GM18511 (cell line): ENCODE measurements at regions not wholly inside any gene's neighbourhood (a gene's known extent, or its start where the extent isn't known, plus 50 kb on each side); places are given as distances from the start of the nearest gene placed in this dataset.

Experiments used
- ATAC-seq: cut with Tn5 transposase; IDR thresholded peaks from one replicate; pipeline ENCODE4 v1.9.1; 2021; ENCODE audit warnings: mild to moderate bottlenecking, moderate library complexity; ENCODE audit not compliant: unreplicated experiment

DNA sequence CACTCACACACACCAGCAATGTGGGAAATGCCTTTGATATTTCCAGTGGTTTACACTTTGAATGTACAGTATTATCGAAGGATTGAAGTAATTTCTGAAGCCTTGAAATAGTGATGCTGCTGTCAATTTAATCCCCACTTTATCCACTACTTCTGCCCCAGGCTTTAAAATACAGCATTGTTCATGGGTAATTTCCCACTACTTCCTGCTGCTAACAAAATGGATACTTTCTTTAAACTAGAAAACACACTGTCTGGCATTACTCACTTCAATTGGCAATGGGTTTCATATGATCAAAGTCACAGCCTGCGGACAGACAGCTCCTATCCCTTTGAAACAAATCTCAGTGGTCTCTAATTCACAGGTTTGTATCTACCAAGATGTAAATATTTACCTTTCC, 292.2 kb downstream of the CDH11 start:
- ATAC-seq: no peak

DNA sequence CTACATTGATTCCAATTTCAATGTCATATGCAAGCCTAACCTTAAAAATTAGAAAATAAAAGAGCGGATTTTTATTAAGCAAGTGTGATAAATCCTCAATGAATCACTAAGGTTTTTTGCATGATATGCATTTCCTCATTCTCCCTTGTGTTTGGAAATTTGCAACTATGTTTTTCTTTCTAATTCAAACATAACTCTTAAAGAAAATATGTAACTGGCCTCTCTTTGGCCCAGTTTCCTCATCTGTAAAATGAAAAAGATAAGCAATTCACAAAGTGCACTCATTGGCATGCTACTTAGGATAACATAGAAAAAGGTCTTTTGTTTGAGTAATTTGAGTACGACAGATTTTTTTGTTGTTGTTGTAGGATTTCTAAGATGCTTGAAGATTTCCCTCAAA, 295.5 kb downstream of the CDH11 start:
- ATAC-seq: no peak

DNA sequence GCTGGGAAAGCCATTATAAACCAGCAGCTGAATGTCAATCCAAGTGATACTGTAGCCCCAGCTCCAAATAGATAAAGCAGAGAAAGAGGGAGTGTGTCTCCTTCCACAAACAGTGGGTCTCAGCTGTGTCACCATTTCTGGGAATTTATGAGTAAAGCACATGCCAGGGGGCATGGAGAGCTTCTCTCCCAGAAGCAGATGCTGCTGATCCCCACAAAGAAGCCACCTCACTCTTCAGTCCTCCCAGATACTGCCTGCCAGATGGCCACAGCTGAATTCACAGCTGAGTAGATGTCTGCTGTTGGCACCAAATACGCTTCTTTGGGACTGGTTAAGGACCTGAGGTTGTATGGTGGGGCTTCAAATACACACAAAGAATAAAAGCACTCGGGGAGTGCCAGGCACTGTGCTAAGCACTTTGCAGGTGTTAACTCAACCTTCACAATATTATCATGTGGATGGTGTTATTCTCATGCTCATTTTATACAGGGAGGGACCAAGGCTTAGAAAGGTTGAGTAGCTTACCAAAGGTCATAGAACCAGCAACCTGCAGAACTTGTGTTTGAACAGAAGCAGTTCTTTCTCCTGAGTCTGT, 298.3 kb downstream of the CDH11 start:
- no peak for ATAC-seq

DNA sequence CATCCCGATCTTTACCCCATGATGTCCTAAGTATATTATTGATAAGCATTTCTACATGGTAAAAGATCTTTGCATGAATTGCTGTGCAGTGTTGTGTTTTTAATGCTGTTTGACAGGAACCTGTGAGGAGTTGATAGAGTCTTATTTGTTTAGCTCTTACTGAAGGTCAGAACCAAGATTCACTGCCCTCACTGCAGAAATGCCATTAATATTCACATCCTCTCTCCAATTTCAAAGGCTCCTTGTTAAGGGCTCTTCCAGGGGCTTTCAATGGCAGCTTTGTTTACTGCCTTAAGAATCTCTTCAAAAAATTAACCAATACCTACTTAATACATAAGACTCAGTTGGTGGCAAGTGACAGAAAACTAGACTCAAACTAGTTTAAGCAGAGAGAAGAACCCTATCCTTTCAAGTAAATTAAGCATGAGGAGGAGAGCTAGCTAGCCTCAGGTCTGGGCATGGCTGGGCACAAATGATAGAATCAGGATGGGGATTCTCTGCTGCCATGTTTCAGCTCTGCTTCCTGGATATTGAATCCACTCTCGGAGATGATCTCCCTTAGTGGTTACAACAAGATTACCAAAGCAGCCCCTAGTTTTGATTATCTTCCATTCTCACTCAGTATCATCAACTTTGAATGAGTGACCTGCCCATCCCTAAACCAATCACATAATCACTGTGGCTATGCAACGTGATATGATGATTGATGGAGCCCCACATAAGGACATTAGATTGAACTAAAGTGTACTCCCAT, 311.8 kb downstream of the CDH11 start:
- no peak for ATAC-seq

DNA sequence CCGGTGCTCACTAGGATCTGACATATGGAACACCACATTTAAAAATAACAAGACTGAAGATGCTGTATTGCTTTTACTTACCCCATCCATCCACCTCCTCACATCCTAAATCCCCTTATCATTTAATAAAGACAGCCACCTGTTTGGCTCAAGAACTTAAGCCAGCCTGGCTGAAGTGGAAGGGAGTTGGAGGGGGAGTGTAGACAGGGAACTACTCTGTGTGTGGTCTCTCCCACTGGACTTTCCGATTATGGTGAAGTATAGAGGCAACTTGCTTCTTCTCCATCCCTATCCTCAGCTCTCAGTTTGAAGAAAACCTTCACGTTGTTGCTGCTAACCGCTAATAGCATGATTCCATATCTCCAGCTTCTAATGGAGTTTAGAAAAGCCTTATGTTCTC, 313.4 kb downstream of the CDH11 start:
- no peak for ATAC-seq

DNA sequence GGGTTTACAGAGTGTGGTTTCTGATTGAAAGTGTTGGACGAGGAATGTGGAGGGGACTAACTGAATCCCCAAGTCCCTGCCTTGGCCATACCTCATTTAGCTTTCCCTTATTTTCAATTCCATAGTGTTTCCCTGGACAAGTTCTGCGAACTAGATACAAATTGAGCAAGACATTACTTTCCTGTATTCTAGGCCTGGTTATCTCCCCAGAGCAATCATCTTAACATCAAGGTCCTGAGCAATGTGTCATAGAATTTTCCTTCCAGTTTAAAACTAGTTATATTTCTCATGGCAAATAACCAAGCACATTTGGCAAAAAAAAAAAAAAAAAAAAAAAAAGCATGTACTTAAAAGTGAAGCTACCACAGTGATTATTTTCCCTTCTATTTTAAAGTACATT, 330.1 kb downstream of the CDH11 start:
- no peak for ATAC-seq

DNA sequence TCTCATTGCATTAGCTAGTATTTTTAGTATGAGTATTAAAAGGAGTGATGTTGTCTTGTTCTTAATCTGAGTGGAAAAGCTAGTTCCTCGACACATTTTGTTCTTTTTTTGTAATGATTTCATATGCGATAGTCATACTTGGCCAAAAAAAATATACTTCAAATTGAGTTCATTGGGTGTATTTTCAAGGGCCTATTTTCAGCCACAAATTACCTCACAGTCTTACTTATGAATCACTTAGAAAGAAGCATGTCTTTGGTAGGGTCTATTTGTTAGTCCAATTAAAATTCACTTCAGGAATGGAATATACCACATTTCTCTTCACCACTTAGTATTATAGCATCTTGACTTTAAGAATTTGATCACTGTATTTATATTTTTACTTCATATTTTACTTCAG, 337.2 kb downstream of the CDH11 start:
- ATAC-seq: no peak

DNA sequence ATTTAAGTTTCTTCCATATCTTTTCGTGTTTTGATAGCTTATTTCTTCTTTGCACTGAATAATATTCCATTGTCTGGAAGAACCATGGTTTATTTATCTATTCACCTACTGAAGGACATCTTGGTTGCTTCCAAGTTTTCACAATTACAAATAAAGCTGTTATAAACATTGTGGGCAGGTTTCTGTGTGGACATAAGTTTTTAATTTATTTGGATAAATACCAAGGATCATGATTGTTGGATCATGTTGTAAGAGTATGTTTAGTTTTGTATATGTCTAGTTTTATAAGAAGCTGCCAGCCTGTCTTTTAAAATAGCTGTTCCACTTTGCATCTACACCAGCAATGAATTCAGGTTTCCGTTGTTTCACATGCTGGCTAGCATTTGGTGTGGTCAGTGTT, 339.4 kb downstream of the CDH11 start:
- ATAC-seq: no peak

DNA sequence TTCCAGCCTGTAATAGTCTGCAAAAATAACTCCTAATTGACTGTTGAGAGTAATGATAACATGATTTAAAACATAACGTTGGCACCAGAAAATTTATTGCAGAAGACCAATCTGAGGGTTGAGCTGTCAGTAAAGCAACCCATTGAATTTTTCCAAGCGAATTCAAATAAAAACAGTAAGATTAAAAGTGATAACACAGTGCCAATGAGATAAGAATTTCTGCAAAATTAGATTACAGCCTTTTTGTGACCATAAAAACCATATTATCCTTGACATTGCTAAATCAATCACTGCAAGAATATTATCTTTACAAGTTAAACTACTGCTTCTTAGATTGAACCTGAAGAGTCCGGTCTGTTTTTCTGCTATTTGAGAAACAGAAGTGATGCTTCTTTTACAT, 341.4 kb downstream of the CDH11 start:
- no peak for ATAC-seq

DNA sequence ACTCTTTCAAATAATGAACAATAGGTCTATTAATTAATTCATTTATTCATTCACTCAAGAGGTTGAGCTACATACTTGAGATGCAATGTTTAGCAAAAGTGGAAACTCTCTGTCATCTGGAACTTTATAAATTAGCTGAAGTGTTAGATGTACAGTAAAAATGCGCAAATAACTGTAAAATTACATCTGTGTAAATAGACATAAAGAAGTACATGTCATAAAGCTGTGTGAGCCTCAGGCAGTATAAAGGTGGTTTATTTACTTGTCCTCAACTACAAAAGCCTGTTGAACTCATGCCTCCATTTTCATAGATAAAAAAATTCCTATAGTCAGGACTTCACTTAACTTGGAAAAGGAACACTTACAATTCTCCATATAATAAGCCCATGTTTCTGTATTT, 343.1 kb downstream of the CDH11 start:
- no peak for ATAC-seq

DNA sequence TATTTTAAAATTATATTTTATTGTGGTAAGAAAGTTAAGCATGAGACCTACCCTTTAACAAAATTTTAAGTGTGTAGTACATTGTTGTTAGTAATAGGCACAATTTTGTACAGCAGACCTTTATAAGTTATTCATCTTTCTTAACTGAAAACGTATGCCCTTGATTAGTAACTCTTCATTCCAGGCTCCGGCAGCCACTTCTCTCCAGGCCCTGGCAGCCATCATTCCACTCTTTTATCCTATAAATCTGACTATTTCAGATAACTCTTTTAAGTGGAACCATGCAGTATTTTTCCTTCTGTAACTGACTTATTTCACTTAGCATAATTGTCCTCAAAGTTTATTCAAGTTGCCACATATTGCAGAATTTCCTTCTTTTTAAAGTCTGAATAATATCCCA, 348.2 kb downstream of the CDH11 start:
- no peak for ATAC-seq

DNA sequence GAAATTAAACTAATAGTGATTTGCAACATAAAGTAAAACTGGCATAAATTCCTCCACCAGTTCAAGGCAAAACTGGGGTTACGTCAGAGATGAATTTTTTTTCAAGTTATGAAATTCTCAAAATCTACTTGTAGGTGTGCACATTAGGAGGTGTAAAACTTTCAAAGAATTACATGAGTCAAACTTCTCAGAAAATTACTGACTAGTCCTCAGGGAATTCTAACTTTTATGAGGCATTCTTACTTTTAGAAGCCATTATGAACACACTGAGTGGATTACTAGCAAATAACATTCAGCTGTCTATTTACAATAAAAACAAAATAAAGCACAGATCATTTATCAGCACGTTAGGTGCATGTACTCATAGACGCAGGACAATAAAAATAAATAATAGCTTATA, 348.7 kb downstream of the CDH11 start:
- no peak for ATAC-seq

DNA sequence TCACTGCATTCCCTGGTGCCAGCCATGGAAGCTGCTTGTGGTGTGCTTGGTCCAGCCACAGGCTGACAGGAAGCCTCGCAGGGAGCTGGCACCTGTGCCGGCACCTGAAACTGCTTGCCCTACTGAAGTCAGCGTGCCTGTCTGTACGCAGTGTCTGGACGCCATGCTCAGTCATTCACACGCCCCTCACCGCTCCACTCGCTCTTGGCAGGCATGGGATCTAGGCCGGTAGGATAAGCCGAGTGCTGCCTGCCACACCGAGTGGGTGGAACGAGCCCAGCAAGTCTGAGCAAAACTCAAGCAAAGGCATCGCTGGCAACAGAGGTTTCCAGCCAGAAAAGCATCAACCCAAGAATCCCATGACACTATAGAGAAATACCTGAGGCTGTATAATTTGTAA, 350.6 kb downstream of the CDH11 start:
- no peak for ATAC-seq

DNA sequence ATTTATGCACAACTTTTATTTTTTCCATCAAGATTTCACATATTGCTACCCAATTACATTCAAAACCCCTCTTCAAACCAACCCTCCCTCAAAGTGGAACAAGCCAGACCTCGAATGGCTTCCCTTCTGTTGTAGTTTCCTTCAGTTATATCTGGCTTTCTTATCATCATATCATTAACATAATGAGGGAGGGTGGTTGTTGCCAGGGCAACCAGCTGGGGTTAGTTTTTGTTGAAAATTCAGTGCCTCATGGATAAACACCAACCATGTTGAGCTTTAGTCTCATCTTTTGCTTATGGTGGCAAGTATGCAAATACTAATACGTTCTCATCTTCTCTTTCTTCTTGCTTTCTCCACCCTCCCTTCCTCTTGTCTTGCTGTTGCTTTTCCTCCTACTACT, 359.7 kb downstream of the CDH11 start:
- no peak for ATAC-seq

DNA sequence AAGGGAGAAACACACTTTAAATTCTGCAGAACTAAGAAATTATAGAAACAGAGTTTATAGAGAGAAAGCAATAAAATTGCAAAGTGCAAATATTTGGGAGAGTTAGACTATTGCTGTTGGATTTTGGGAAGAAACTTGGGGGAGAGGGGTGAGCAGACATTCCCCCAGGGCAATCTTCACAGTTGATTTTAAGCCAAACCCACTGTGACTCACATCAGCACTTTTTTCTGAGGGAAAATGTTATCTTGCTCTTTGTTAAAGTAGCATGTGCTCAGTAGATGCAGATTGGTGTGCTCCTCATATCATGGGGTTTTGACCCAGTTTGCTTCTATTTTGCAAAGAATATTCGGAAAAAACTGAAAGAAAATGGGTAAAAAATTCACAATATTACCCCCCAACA, 367.6 kb downstream of the CDH11 start:
- no peak for ATAC-seq

DNA sequence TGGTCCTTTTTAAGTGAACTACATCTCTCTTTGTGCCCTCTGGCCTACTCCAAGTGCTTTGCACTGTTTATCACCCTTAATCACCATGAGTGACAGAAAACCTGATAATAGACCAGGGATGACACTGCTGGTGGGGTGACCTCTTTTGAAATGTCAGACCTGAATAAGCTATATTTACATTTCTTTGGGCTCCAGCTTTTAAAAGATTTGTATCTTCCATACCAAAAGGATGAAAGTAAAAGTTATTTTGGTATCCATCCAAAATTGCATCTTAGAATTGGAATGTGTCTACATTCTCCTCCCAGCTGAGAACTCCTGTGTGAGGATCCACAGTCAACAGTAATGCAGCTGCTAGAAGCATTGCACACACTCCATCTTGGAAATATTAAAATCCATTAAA, 370.0 kb downstream of the CDH11 start:
- ATAC-seq: no peak

DNA sequence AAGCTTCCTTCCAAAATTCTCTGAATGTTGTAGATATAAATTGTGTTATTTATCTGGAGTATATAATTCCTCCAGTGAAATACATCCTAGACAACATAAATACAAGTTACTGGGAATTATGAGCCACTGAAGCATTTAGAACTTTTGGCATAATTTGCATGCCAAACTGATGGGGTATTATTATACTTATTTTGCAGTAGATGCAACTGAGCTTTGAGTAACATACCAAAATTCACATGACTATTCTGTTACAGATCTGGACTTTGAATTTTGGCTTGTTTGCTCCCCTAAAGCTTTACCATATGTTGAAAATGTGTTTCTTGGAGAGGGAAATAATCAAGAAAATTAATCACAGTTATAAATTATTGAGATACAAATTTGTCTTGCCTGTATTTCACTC, 372.5 kb downstream of the CDH11 start:
- ATAC-seq: no peak

DNA sequence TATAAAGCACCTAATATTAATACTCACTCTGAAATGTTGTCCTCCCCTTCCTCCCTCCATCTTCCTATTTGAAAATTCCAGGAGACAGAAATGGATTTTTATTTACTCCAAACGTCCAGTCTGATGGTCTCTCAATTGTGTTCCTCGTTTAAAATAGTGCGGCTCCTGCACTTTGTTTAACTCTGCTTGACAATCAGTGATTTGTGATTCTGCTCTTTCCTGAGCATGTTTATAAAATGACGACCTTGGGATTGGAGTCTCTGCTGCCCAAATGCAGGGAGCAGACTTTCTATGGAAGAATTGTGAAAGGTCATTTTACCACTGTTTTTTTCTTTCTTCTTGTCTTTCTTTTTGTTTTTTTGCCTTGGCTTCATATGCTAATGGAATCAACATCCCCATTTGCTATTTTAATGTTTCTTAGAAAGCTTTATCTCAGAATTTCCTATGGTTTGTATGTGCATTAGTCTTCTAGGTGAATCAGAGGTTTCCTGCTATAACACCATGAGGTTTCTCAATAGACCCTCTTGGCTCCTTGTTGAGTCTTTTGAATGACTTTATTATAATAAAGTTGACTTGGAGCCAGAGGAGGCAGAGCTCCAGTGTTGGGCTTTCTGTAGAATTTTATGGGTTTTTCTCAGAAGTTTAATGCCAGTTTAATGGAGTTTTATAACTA, 376.5 kb downstream of the CDH11 start:
- ATAC-seq: no peak

DNA sequence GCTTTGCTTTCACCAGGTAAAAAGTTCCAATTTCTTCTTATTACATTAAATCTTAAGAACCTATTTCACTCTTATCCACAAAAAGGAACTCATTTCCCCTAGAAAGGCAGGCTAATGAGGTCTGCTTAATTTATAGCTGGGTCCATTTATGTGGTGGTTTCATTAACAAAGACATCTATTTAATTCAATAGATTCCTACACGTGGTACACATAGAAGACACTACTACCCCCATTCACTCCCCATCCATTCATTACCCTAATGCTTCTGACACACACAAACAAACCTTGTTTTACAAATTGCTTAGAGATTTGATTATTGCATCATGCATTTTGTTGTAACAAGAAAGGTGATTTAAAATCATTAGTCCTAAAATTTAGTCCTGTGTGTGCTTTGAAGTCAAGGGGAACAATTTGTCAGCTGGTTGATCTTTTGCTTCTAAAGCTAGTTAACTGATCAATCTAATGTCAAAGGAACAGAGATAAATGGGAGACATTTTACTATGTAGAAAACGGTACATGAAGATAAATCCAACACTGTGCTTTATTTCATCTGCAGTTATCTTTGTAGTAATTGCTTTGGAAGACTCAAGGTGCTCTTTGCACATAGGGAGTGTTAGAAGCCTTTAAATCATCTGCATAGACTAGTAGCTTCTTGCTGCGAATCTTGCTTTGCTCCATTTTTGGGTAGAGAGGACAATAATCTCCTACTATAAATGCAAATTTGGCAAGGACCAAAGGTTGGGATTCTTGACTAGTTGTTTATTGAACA, 379.2 kb downstream of the CDH11 start:
- no peak for ATAC-seq

DNA sequence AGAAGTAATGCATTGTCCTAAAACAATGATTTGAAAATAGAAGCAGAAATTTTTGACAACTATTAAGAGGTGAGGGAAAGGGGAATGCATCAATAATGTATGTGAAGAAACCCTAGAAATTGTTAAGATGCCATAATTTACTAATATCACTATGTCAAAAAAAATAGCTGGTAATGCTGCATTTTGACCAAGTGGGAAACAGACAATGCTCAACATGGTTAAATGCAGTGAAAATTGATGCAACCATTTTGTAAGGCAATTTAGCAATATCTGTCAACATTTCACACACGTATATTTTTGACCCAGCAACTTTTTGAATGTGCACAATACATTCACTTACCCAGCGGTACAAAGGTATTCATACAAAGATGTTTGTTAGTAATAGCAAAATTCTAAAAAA, 381.6 kb downstream of the CDH11 start:
- ATAC-seq: no peak

DNA sequence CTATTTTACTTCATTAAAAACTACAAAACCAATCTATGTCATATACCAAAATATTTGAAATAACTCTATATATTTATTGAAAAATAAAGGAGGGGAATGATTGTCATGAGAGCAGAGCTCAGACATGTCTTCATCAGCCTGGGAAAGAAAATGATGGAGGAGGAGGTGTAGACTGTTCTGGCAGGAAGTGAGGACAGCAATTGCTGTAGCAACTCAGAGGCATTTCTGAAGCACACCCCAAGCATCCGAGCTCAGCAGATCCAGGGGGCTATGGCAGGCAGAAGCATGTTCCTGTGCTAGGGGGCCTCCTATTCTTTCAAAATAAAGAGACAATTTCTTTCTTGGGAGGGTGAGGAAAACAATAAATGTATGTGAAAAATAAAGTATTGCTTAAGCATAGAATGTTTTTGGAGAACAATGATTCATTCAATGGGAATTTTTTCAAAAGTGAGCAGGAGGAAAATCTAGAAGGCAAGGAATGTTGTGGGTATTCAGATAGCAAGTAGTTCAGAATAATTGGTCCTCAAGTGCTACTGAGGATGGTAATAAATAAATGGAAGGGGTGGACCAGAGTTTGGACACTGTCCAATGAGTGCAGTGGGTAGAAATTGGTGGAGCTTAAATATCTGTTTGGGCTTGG, 383.4 kb downstream of the CDH11 start:
- no peak for ATAC-seq
